Stimulated activated CD8-positive, alpha-beta memory T cell treated with anti-CD3 and anti-CD28 coated beads, Interleukin-2, amount 100 ng/mL, for 48 hours (primary cell): ENCODE measurements at regions not wholly inside any gene's neighbourhood (a gene's known extent, or its start where the extent isn't known, plus 50 kb on each side); places are given as distances from the start of the nearest gene placed in this dataset.

Source experiments
- DNase-seq, 2 donors: peaks; one replicate each; pipeline ENCODE4 v3.0.0-alpha.2; 2020; ENCODE audit warnings: low read depth in 2 of 2

DNA sequence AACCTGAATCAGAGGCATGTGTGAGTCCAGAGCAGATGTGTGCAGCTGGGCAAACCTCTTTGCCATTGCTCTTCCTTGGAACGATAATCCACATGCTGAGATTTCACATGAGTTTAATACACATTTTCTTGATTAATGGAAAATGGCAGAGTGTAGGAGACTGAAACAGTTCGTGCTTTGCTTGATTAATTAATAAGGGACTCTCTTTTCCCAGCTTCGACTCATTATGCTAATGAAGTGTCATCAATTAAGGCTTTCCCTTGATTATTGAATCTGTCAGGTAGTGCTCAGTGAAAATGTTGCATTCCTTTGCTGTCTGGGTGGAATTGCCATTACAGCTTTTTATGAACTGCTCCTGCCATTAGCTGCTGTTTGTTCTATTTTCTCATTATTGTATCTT is 487.7 kb upstream of the NOVA1 start:
- no peak for DNase-seq

DNA sequence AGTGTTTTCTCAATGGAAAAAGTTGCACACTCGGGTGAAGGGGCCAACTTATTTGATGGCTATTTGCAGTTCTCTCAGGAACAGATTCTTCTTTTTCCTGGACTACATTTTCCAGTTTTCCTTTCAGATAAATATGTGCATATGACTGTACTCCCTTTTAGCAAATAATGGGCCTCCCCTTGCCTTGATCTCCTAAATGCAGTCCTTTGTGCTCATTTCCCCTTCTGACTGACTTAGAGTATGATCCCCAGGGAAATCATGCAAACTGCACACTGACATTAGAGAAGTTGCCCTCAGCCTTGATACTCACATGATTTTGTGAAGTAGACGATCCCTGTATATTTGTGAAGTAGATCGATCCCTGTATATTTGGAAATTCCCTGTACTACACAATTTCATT is 492.9 kb upstream of the NOVA1 start:
- DNase-seq = no peak

DNA sequence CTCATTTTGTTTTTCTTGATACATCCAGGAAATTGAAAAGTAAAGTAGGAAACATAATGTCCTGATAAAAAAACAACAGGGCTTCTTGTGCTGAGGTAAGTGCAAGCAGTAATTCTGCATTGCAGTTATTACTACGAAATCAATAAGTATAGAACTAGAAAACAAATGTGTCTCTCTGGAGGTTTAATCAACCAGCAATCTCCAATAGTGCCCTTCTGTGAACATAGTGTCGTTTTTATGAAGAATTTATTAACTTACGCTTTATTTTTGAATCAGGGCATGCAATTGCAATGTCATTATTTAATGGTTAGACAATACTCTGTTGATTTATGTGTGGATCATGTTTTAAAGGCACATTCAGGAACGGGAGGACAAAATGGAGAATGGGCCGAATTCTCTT is 494.1 kb upstream of the NOVA1 start:
- no peak for DNase-seq

DNA sequence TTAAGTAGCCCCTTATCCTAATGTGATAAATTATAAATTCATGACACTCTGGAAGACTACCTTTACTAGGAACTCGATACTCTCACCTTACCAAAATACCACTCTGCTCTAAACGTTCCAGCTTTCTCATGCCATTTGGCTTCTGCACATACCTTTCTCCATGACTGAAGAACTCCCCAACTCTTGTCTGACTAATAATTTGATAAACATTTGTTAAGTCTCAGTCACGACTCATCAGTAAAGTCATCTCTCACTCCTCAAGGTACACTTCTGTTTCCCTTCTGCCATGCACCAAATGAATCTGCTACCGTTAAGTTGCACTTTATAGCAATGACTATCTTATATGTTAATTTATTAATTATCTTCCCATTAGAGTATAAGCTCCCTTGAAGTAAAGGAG is 498.3 kb upstream of the NOVA1 start:
- DNase-seq = no peak

DNA sequence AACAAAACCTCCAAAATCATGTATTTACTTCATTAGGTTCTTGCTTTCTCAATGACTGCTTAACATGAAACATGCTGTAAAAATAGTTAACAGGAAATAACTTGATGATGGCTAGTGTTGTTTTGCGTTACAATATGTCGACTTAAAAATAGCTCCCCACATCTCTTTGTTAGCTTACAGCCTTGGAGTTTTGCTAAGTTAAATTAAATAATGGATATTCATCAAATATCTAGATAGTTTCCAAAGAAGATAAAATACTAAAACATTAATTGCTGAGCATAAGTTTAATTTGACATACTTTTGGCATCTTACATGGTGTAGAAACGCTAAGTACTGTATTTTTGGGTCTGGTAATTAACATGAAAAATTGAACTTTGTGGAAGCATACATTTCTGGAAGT is 500.6 kb upstream of the NOVA1 start:
- DNase-seq = no peak

DNA sequence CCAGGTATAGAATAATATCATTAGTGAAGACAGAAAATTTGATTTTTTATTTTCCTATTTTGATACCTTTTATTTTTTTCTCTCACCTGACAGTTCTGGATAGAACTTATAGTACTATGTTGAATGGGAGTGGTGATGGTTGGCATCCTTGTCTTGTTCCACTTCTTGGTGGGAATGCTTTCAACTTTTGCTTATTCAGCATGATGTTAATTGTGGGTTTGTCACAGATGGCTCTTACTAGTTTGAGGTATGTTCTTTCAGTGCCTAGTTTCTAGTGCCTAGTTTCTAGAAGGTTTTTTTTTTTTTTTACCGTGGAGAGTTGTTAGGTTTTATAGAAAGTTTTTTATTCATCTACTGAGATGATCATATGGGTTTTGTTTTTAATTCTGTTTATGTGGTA is 516.3 kb upstream of the NOVA1 start:
- no peak for DNase-seq

DNA sequence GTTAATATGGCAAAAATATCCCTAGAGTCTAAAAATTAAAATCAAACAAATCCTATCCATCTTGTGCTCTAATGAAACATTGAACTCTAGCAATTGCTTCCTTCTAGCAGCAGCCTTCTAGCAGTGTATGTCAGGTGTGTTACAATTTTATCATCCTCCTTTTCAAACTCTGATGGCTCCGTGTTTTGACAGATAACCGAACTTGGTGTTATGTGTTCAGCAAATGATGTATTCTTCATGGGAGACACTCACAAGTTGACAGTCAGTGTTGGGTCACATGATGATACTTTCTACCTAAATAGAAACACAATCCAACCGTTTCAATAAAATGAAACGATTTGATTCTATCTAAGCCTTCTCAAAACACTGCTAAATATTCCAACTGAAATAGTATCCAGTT is 525.3 kb upstream of the NOVA1 start:
- DNase-seq = no peak

DNA sequence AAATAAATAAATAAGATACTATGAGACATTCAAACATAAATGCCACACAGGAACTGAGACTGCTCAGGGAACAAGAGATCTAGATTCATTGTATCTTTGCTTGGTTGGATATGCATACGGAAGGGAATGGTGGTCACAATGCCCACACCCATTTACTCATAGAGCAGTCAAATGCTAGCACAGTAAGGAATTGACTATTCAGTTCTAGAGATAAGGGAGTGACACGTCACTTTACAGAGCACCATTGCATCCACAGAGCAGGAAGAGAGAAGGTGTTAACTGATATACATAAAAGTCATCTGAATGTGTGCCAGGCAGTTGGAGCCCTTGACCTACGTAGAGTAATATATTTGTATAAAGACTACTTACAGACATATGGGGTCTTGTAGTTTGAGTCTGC is 530.0 kb upstream of the NOVA1 start:
- no peak for DNase-seq

DNA sequence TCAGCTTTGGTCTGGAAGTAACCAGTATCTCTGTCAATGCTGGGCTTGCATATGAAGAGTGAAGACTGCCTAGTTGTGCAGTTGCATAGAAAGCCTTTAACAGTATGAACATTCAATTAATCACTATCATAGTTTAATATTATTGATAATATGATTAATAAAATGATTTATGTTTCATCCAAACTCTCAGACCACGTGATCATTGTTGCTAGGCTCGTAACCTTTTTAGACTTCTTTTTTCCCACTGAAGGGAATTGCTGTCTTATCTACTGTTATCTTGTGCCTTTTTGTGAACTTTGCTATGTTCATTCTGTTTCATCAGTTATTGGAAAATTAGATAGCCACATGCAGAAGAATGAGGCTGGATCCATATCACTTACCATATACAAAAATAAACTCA is 536.4 kb upstream of the NOVA1 start:
- DNase-seq = no peak

DNA sequence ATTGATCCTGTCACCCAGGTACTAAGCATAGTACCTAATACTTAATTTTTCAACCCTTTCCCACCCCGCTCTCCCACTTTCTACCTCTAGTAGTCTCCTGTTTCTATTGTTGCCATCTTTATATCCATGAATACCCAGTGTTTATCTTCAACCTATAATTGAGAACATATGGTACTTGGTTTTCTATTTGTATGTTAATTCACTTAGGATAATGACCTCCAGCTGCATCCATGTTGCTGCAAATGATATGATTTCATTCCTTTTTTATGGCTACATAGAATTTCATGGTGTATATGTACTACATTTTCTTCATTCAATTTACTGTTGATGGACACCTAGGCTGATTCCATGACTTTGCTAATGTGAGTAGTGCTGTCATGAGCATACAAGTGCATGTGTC is 547.3 kb upstream of the NOVA1 start:
- no peak for DNase-seq

DNA sequence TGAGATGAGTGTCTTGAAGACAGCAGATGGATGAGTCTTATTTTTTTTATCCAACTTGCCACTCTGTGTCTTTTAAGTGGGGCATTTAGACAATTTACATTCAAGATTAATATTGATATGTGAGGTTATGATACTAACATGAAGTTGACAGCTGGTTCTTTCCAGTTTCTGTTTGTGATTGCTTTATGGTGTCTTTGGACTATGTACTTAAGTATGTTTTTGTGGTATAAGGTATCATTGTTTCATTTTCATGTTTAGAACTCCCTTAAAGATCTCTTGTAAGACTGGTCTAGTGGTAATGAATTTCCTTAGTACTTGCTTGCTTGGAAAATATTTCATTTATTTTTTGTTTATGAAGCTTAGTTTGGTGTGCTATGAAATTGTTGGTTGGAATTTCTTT is 550.3 kb upstream of the NOVA1 start:
- DNase-seq = no peak

DNA sequence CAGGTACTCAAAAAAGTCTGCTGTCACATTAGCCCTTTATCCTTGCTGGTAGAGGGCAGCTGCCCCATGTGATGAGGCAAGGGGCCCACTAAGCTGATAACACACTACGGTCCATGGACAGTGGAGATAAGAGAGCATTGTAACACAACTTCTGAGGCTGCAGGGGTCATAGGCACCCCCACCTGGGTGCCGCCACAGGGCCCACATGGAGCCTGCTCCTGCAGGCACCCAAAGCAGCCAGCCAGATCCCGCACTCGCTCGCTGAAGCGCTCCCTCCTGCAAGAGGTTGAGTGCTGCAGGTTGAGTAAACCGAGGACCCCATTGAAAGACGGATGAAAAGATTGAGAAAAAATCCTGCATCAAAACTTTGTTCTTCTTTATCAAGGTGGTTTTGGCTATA is 566.3 kb upstream of the NOVA1 start:
- no peak for DNase-seq

DNA sequence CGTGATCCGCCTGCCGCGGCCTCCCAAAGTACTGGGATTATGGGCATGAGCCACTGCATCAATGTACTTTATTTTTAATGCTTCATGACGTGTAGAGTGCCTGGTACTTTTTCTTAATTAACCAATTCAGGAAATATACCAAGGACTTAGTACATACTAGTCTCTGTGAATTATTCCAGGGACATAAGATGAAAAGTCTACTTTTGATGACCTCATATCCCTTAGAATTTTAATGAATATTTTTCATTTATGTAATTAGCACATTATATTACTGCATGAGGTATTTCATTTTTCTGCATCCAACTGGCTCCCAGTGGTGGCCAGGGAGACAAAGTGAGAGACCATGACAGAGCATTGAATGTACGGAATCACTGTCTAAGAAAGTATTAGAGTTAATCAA is 577.7 kb upstream of the NOVA1 start:
- no peak for DNase-seq

DNA sequence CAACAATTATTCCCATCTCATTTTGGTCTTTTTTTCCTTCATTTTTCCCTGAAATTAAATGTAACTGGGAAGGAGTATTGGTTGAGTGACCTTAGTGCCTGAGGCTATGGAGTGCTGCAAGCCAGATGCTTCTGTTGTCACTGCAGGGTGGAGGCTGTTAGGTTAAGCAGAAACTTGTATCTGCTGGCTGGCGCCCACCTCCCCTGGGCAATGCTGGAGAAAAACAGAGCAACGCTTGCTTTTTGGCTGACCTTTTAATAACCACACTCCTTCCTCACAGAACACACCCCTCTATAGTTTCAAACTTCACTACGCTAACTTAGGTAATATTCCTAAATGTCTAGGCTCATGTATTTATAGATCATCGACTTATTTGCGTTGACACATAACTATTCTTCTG is 583.5 kb upstream of the NOVA1 start:
- no peak for DNase-seq

DNA sequence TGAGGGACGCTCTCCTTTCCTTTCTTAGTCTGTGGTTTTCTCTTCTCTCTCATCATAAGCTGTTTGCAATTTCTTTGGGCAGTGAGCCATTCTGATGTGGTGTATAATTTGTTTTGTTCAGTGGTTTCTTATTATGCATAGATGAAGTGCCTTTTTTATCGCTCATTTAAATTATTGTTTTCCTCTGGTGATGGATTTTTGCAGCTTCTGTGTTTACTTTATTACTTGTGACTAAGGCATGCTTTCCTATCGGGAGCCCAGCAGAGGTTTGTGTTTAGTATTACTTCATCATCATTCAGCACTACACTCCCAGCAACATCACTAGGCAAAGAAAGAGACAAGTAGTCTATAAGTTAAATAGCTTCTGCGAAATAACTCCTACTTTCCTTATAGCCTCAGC is 586.6 kb upstream of the NOVA1 start:
- DNase-seq = no peak

DNA sequence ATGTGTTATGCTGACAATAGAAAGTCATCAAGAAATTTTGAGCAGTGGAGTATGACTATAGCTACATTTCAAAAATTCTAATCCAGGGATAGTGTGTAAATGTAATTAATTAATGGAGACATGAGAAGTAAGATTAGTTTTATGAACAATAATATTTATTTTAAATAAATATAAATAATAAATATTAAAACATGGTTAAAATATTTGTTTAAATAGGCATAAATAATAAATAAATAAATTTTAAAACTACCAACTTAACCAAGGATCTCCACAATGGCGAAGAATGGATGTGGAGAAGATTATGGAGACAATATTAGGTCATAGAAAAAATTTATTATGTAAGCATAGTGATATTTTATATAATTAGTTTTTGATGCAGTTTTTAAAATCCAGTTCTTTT is 588.2 kb upstream of the NOVA1 start:
- DNase-seq = no peak

DNA sequence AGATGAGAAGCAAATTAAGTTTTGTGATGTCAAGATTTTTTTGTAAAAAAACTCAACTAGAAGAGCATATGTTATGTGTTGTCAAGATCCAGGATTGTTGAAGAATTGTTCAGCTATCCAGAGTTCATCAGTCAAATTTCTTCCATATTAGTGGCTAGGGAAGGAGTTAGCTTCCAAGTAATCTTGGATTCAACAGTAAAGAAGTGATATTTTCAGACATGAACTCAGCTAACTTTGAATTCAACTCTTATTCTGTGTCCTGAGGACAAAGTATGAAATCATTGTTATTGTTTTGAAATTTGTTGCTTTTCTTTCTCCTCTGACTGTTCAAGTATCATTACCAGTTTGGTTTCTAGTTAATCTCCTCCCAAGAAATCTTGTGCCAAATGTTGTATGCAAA is 589.3 kb upstream of the NOVA1 start:
- no peak for DNase-seq

DNA sequence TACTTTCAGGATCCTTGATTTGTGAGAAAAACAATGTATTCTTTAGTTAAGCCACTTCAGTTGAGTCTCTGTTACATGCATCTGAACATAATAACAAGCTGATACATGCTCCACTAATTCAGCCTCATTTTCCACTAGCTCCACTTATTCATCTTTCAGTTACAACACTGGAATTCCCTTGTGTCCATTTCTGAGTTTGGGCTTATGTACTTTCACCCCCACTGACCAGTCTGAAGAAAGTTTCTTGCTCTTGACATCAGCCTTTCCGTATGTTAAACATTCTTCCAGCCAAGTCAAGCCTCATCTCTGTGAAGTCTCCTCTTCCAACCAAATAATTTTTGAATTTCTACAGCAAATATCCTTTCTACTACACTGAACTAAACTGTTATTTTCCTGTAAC is 592.5 kb upstream of the NOVA1 start:
- no peak for DNase-seq

DNA sequence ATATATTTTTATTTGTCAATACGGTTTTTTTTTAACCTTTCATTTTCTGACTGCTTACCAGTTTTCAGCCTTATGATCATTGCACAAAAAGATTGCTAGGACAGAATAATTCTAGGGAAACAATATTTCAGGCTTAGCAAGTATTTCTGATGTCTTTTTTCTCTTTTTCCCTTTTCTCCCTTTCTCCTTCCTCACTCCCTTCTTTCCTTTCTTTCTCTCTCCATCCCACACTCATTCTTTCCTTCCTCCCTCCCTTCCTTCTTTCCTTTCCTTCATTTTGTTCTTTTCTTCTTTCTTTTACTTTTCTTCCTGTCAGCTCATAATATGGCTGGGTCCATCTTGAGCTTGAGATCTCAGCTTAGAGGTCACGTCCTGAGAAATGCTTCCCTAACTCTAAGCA is 601.4 kb upstream of the NOVA1 start:
- DNase-seq = no peak

DNA sequence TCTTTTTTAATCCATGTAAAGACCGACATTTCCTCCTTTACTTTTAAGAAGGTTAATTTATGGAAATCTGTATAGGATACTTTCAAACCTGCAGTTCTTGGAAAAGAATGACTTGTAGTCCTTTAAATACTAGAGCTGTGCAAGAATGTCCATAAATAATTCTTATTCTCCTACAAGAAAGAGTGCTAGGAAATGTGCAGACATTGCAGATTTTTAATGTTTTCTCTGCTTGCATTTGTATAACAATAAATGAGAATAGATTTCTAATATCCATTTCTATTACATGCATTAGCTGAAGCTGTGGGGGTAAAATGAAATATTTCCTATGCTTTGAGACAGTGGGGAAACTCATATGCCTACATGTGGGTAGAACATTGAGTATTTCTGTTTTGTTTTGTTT is 607.2 kb upstream of the NOVA1 start:
- DNase-seq = no peak

DNA sequence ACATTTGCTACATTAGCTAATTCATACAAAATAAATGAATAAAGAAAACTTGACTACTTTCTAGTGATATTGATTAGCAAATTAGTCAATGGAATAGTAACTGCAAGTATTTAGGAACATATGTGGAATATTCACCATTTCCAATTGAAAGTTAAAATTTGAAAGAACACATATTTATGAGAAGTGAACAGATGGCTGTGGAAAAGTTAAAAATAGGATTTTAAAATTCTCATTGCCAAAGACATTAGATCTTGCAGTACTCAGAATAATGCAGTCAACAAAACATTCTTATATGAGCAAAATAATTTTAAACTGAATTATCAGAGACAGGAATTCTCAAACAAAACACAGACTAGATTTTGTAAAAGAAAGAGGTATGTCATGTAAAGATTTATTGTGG is 613.9 kb upstream of the NOVA1 start:
- no peak for DNase-seq

DNA sequence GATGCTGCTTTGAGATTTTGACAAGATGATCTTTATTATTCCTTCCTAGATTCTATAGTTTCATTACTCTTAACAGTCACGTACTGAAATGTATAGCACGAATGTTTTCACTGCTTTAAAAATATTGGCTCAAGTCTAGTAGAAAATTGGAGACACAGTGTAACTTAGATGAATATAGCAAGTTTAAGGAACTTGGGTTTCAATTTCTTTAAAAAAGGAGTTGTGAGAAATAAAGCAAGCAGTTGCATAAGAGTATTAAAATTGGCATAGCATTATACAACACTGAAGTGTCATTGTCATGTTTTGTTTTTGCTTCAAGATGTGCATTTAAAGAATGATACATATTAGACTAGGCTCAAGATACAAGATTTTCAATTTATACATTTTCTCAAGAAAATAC is 624.8 kb upstream of the NOVA1 start:
- no peak for DNase-seq

DNA sequence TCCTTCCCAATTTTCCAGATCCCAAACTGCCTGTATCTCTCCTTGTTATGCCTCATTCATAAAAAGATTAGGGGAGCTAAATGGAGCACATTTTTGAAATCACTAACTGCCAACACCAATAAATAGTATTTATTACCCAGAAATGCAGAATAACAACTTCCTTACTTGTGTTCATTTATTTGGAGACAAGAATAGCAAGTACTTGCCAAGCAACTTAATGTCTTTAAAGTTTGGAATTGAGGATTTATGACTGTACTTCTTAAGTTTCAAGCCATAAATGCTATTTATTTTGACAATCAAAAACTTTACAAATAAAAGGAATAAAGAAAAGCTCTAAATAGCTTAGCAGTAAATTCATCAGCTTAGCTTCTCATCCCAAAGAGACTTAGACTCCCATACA is 626.1 kb upstream of the NOVA1 start:
- no peak for DNase-seq

DNA sequence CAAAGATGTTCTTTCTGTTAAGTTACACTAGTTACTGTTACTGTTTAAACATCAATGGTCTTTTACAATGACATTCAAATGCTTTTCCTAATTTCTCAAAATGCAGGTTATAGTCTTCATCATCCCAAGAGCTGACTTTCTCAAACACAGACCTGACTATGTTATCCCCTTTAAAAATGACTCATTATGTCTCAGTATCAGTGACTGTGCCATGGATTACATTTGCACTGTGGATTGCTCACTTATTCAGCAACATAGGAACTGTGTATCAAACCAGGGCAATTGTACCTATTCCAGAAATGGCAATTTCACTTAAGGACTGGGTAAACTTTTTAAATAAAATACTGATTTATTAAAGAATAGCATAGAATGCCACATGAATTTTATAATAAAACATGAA is 630.2 kb upstream of the NOVA1 start:
- no peak for DNase-seq

DNA sequence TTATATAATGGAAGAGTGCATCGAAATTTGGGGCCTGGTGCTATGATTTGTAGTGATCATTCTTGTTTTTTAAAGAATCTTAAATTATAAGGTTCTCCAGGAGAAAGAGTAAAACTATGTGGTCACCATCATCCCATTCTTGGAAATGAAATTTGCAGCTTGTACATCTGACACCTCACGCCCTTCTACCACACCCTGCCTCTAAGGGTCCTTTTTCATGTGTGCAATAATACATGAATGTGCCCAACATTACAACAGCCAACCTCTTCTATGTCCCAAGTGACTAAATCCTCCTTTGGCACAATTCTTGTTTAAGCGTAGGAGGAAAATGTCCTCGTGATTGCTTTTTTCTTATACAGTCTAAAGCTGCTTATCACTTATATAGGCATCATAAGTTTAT is 636.5 kb upstream of the NOVA1 start:
- no peak for DNase-seq
